B cell (primary cell): ENCODE measurements at regions not wholly inside any gene's neighbourhood (a gene's known extent, or its start where the extent isn't known, plus 50 kb on each side); places are given as distances from the start of the nearest gene placed in this dataset.

Experiments
- ATAC-seq: fragments of 200-7000 bp; cut with Tn5 transposase; one replicate; pipeline ENCODE4 v1.10.0; 2021; ENCODE audit warnings: low read depth, mild to moderate bottlenecking, moderate number of reproducible peaks, moderate library complexity
- CTCF ChIA-PET: fragments of 350-600 bp; sonication (Branson Sonifier 250); formaldehyde crosslinking; loops from one replicate; lab custom pipeline; 2021; ENCODE audit warnings: antibody characterized with exemption, inconsistent platforms; lab: Charles Lee
- POLR2A ChIA-PET: fragments of 350-600 bp; sonication (Branson Sonifier 250); formaldehyde crosslinking; loops from one replicate; lab custom pipeline; 2021; ENCODE audit warnings: antibody characterized with exemption; lab: Charles Lee
- DNase-seq: peaks from one replicate; pipeline ENCODE4 v3.0.0; 2013
- H2AFZ ChIP-seq: 2 replicates; pipeline ENCODE4 v1.6.1; 2012; ENCODE audit warnings: mild to moderate bottlenecking, low read depth, low read length; ENCODE audit not compliant: insufficient read depth, poor library complexity, severe bottlenecking
- H3K27ac ChIP-seq, 2 donors: 1 replicate in 1 of 2; 2 replicates in 1 of 2; pipeline ENCODE4 v1.5.1; 2012 to 2013; ENCODE audit warnings: low read length in 2 of 2, mild to moderate bottlenecking in 2 of 2, moderate library complexity in 1 of 2
- H3K27me3 ChIP-seq, 4 experiments: fragments of 200-600 bp in 1 of 4; sonication (generic) in 1 of 4; replicated peaks in 1 of 4; 1 replicate in 2 of 4; 2 replicates in 2 of 4; pipeline versions ENCODE4 v1.6.1 to v1.7.0; 2013 to 2016; ENCODE audit warnings: low read length in 3 of 4, mild to moderate bottlenecking in 2 of 4, mixed read lengths in 1 of 4, moderate library complexity in 1 of 4; ENCODE audit not compliant: insufficient read depth in 4 of 4, control insufficient read depth in 3 of 4; ENCODE audit errors: control extremely low read depth in 1 of 4
- H3K36me3 ChIP-seq, 2 experiments: replicated peaks in 1 of 2; 1 replicate in 1 of 2; 2 replicates in 1 of 2; pipeline versions ENCODE4 v1.6.1 to v1.7.1; 2013; ENCODE audit warnings: low read length in 1 of 2; ENCODE audit not compliant: insufficient read depth in 2 of 2, control insufficient read depth in 1 of 2; ENCODE audit errors: control extremely low read depth in 1 of 2, extremely low read depth in 1 of 2
- H3K4me1 ChIP-seq, 2 donors: fragments of 200-600 bp in 1 of 2; sonication (generic) in 1 of 2; 1 replicate in 1 of 2; 2 replicates in 1 of 2; pipeline versions ENCODE4 v1.5.1 to v1.6.1; 2013 to 2017; ENCODE audit warnings: low read length in 2 of 2; ENCODE audit not compliant: control insufficient read depth in 2 of 2, insufficient read depth in 2 of 2
- H3K4me2 ChIP-seq: replicated peaks from 2 replicates; pipeline ENCODE3; 2012; ENCODE audit warnings: mild to moderate bottlenecking, low read depth, low read length; ENCODE audit not compliant: poor library complexity, severe bottlenecking
- H3K4me3 ChIP-seq, 5 experiments: fragments of 200-600 bp in 1 of 5; sonication (generic) in 1 of 5; 1 replicate in 3 of 5; 2 replicates in 2 of 5; pipeline versions ENCODE4 v1.5.1 to v1.7.0; 2011 to 2016; ENCODE audit warnings: low read length in 4 of 5, mild to moderate bottlenecking in 4 of 5, low read depth in 2 of 5, control low read depth in 1 of 5, moderate library complexity in 1 of 5; ENCODE audit not compliant: insufficient read depth in 1 of 5; ENCODE audit errors: control extremely low read depth in 1 of 5, extremely low read depth in 1 of 5
- H3K79me2 ChIP-seq: fragments of 200-600 bp; sonication (generic); one replicate; pipeline ENCODE4 v1.6.0; 2016; ENCODE audit warnings: low read length; ENCODE audit not compliant: control insufficient read depth, insufficient read depth
- H3K9ac ChIP-seq: fragments of 200-600 bp; sonication (generic); 2 replicates; pipeline ENCODE4 v1.6.1; 2017; ENCODE audit warnings: mild to moderate bottlenecking, low read length, moderate library complexity
- H3K9me3 ChIP-seq, 3 donors: one replicate each; pipeline versions ENCODE4 v1.6.1 to v1.7.1; 2013; ENCODE audit warnings: low read length in 2 of 3; ENCODE audit not compliant: control insufficient read depth in 2 of 3, insufficient read depth in 1 of 3; ENCODE audit errors: control extremely low read depth in 1 of 3
- H4K20me1 ChIP-seq: 2 replicates; pipeline ENCODE4 v1.6.0; 2012; ENCODE audit warnings: mild to moderate bottlenecking, low read length; ENCODE audit not compliant: insufficient read depth, control insufficient read depth, poor library complexity, severe bottlenecking
- H3K27ac Mint-ChIP-seq: one replicate; pipeline ENCODE4 v1.8.0; 2021; ENCODE audit warnings: mixed read lengths
- H3K27me3 Mint-ChIP-seq: one replicate; pipeline ENCODE4 v1.8.0; 2021; ENCODE audit warnings: mixed read lengths
- H3K4me1 Mint-ChIP-seq: one replicate; pipeline ENCODE4 v1.8.0; 2021; ENCODE audit warnings: mixed read lengths
- H3K4me3 Mint-ChIP-seq: one replicate; pipeline ENCODE4 v1.8.0; 2021; ENCODE audit warnings: mixed read lengths
- H3K9me3 Mint-ChIP-seq: one replicate; pipeline ENCODE4 v1.8.0; 2022; ENCODE audit warnings: mixed read lengths; ENCODE audit not compliant: insufficient read depth
- CTCF ChIP-seq: fragments of 200-600 bp; IDR thresholded peaks from one replicate; pipeline ENCODE4 v1.8.0; 2022; ENCODE audit warnings: antibody characterized with exemption, mild to moderate bottlenecking
- EZH2 ChIP-seq: IDR thresholded peaks from 2 replicates; pipeline ENCODE4 v1.6.1; 2012; ENCODE audit warnings: borderline replicate concordance, low read depth, mild to moderate bottlenecking, moderate library complexity, low read length; ENCODE audit not compliant: insufficient read depth, poor library complexity, severe bottlenecking
- WGBS: methylation state at CpG from one replicate; pipeline ENCODE4 v1.1.5; 2013; ENCODE audit warnings: missing lambda C conversion rate; ENCODE audit not compliant: insufficient coverage; 5-methylcytosine and 5-hydroxymethylcytosine counted together
- intact Hi-C: fragments of 100-400 bp; cut with micrococcal nuclease; formaldehyde crosslinking; loops from one replicate; pipeline ENCODE4 v1.10.0; 2022

GRCh38 chr11:38153985-38154384 is 1555.9 kb upstream of the RAG2 start:
- H3K9me3 ChIP-seq, result no peaks in the 10 kb centered on the region
- peaks cover 0 to 3% of the 10 kb centered on the region in 2 donors for H3K4me1 ChIP-seq
- no peak for ATAC-seq
- H3K4me3 ChIP-seq, result no peak overlapping the region
- Mint-ChIP-seq H3K27me3 (no peaks in the 10 kb centered on the region), H3K4me3 (no peak overlapping the region), H3K9me3 (no peaks in the 10 kb centered on the region), H3K4me1 (peaks cover 2% of the 10 kb centered on the region), H3K27ac (no peak overlapping the region)
- WGBS, result 100% methylated on average over 1 of the region's 1 CpG
- intact Hi-C loops, result no loop called here
- no peak overlapping the region for H3K9ac ChIP-seq
- H4K20me1 ChIP-seq, result no peaks in the 10 kb centered on the region
- DNase-seq, result no peak
- no peaks in the 10 kb centered on the region for H3K36me3 ChIP-seq
- H3K79me2 ChIP-seq, result no peaks in the 10 kb centered on the region
- no peak for TF ChIP-seq EZH2
- no peak for TF ChIP-seq CTCF
- ChIA-PET POLR2A (no interaction called here), CTCF (no interaction called here)
- H2AFZ ChIP-seq, result no peak overlapping the region
- no peak overlapping the region for H3K27ac ChIP-seq
- H3K4me2 ChIP-seq, result no peak overlapping the region
- no peaks in the 10 kb centered on the region for H3K27me3 ChIP-seq

DNA sequence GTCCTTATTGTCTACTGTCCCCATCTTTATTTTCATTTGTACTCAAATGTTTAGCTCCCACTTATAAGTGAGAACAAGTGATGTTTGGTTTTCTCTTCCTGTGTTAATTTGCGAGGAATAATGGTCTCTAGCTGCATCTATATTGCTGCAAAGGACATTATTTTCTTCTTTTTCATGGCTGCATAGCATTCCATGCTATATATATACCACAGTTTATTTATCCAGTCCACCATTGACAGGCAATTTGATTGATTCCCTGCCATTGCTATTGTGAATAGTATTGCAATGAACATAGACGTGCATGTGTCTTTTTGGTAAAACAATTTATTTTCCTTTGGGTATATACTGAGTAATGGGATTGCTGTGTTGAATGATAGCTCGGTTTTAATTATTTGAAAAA is 1545.8 kb upstream of the RAG2 start:
- DNase-seq (no peak), ATAC-seq (no peak)
- H3K9me3 ChIP-seq, result peaks cover 0 to 6% (median 0%) of the 10 kb centered on the region in 3 donors
- ChIA-PET CTCF (no interaction called here), POLR2A (no interaction called here)
- H3K27ac ChIP-seq, result no peak overlapping the region
- no peaks in the 10 kb centered on the region for H4K20me1 ChIP-seq
- H3K4me1 ChIP-seq, result no peaks in the 10 kb centered on the region
- no peak overlapping the region for H3K4me2 ChIP-seq
- H3K79me2 ChIP-seq, result no peaks in the 10 kb centered on the region
- no peaks in the 10 kb centered on the region for H3K27me3 Mint-ChIP-seq
- no CpG with 5 or more reads among the region's 3 CpGs for WGBS
- H3K27me3 ChIP-seq, result no peaks in the 10 kb centered on the region
- no peak overlapping the region for H3K4me3 ChIP-seq
- H2AFZ ChIP-seq, result no peak overlapping the region
- no peak overlapping the region for H3K9ac ChIP-seq
- H3K27ac Mint-ChIP-seq, result no peak overlapping the region
- H3K4me1 Mint-ChIP-seq, result no peaks in the 10 kb centered on the region
- no peak for TF ChIP-seq EZH2
- TF ChIP-seq CTCF, result no peak
- H3K4me3 Mint-ChIP-seq, result no peak overlapping the region
- no peaks in the 10 kb centered on the region for H3K36me3 ChIP-seq
- peaks cover 4% of the 10 kb centered on the region for H3K9me3 Mint-ChIP-seq
- intact Hi-C loops, result no loop called here
